NCI-H748 treated with DMSO at 0.1 percent for 48 hours (cell line): ENCODE measurements at regions not wholly inside any gene's neighbourhood (a gene's known extent, or its start where the extent isn't known, plus 50 kb on each side); places are given as distances from the start of the nearest gene placed in this dataset.

Experiments
- DNase-seq: peaks from one replicate; lab custom pipeline; 2025; lab: John Stamatoyannopoulos, UW

DNA sequence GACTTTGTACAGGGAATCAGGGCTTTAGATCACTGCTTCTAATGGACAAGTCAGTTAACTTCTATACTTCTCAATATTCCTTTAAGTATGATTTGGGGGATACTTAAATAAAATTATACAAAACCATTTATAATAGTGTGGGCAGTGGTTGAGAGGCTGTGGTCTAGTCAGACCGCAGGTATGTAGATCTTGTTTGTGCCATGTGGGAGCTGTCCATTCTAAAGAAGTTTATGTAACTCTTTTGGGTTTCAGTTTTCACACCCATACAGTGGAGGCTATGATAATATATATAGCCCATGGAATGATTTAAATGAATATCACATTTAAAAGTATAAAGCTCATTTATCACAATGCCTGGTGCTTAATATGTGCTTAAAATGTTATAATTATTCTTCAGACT lies 654.3 kb upstream of the KIF2B start:
- DNase-seq = no peak

DNA sequence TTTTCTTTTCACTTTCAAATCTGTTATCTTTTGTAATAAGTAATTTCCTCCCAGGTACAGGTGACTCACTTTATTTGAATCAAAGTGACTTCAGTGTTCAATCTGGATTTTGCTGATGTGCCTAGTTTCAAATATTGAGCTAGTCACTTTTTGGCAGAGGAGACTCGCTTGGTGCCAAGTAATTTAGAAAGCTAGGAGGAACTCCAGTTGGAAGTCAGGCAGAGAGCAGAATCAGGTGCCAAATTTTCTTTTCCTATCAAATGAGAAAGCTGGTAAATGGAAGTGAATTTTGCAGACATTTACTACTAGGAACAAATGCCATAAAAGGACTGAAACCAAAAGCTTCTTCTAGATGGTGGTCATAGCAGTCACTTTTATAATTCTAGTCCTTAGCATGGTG lies 656.0 kb upstream of the KIF2B start:
- DNase-seq = no peak

DNA sequence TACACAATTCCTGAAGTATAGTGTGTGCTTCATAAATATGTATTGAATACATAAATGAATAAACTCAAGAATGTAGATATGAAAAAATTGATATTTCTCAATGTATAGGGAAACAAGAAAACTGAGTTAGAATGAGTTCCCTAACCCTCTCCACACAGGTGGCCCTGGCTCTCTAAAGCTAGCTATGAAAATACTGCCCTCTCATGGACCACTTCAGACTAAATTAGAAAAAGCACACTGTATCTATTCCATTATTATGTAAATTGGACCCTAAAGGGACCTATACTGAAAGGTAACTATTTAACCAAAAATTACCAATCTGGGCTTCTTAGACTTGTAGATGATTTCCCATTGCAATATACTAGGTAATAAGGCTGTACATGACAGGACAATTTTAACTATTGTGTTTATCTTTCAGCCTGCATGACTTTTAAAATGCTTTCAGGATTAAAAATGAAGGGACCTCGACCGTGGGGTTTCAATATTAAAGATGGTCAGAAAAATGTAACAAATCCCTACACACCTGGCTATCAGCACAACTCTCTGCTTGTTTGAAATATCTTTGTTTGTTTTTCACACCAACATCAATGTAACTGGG lies 672.5 kb upstream of the KIF2B start:
- no peak for DNase-seq

- no peak for DNase-seq
These were observed 673.4 kb upstream of the KIF2B start for GRCh38 chr17:53149316-53149715.

GRCh38 chr17:53148058-53148457 lies 674.7 kb upstream of the KIF2B start:
- no peak for DNase-seq

- no peak for DNase-seq
These were observed 679.8 kb upstream of the KIF2B start for GRCh38 chr17:53142890-53143289.

DNA sequence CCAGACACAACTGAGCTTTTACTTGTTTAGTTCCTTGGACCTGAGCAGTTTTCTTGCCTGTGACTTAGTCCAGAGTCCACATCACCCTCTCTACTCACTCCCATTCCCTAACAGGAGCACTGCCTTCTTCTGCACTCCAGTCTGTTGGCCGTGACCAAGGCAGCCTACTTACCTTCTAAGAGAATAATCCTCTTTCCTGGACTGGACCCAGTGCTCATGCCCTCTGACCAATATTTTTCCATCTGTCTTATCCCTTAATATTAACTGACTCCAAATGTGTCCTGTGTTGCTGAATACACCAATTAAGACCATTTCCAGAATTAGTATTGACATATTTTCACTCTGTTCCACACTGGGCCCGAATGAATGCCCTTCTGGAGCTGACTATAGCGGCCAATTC lies 681.0 kb upstream of the KIF2B start:
- no peak for DNase-seq

DNA sequence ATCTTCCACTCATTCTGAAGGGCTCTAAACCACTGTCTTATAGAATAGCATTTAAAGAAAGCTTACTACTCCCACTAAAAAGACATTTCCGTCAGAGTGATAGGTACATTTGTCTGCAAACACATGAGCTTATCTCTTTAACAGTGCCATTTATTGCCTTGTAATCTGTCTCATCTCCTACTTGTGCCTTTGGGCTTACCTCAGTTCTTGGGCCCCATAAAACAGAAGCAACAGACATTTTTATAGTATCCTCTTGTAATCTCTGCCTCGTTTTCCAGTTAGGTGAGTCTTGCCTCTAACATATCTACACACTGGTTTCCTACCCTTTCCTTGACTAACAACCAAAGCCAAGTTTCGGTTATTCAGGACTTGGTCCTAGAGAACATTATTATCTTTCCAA lies 681.4 kb upstream of the KIF2B start:
- DNase-seq = no peak

DNA sequence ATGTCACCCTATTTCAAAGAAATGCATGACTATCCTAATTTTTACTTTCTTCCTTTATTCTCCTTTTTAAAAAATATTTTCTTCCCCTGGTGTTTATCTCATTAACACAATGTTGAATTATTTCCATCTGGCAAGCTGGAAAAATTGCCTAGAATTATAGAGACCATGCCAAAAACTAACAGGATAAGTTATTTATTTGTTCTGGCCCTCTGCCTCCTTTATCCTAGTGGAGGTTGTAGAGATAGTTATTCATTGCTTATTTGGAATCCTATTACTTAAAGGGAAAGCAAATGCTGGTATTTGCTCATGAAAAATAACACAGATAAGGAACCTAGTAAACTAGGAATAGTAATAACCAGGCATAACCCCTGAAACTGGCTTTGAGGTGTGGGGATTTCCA lies 684.9 kb upstream of the KIF2B start:
- DNase-seq = no peak

GRCh38 chr17:53135969-53136368 lies 686.8 kb upstream of the KIF2B start:
- no peak for DNase-seq

DNA sequence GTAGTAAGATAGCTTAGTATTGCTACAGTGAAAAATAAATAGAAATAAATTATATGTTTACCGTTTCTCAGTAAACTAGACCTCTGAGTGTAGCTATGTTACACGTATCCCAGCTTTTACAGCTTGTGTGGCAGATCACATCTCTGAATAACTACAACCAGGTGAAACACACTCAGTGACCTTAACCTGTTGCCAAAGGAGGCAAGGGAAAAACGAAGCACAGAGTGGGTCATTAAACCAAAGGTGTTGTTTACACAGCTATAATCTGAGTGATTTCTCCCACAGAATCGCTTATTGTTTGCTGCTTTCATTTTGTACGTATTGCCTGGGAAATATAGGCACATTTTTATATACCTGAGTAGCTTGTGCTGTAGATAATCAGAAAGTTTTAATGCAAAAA lies 688.2 kb upstream of the KIF2B start:
- no peak for DNase-seq

GRCh38 chr17:53133876-53134275 lies 688.9 kb upstream of the KIF2B start:
- no peak for DNase-seq

DNA sequence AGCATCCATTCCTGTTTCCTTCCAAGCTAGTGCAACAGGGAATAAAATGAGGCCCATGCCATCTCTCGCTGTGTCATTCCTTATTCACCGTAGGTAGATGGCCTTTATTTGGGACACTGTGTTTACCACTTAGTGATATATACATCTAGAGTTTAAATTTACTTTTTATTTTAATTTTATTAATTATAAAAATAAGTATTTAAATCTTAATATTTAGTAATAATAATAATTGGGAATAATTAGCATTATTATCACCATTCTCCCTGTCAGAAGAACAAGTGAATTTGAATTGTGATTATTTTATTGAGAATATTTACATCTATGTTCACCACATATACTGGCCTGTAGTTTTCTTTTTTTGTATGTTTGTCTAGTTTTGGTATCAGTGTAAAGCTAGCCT lies 692.9 kb upstream of the KIF2B start:
- no peak for DNase-seq

DNA sequence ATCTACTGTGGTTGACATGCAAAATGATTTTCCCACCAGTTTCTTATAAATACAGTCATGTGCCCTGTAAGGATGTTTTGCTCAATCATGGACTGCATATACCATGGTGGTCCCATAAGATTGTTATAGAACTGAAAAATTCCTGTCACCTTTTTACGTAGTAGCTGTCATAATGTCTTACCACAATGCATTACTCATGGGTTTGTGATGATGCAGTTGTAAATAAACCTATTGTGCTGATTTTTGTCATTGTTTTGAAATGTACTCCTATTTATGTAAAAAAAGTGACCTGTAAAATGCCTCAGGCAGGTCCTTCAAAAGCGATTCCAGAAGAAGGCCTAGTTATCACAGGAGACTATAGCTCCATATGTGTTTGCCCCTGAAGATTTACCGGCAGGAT lies 695.4 kb upstream of the KIF2B start:
- no peak for DNase-seq

GRCh38 chr17:53122966-53123365 lies 699.8 kb upstream of the KIF2B start:
- no peak for DNase-seq

GRCh38 chr17:53119773-53120172 lies 703.0 kb upstream of the KIF2B start:
- no peak for DNase-seq

DNA sequence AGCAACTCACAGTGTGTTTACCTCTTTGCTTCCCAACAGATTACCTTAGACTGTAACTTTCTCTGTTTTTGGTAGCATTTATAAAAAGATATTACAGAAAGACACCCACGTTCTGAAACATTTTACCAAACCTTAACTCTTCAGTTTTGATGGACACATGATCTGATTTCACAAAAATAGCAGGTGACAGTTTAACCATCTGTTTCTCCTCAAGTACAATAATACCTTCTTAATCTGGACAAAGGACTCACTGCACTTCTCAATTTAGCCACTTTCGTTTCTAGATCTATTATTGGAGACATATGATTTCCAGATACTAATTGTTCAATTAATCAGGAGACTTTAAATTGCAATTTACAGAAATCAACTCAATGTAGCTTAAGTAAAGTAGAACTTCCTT lies 703.8 kb upstream of the KIF2B start:
- no peak for DNase-seq

- no peak for DNase-seq
These were observed 715.8 kb upstream of the KIF2B start for GRCh38 chr17:53106886-53107285.

DNA sequence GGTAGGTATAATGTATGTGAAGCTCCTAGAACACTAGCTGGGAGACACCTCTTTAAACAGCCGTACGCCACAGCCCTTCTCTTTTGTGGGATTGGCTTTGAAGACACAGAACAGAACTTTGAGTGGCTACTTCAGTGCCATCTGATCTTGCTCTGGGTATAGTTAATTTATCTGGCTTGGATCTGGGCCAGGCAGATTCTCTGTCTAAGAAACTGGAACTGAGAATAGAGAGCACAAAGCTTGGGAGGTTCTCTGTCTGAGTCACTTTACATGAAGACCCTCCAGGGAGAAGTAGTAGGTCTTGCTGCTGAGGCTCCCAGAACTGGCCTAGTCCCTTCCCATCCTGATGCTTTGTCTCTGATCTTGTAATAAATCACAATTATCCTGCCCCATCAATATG lies 721.0 kb upstream of the KIF2B start:
- no peak for DNase-seq

GRCh38 chr17:53100126-53100525 lies 722.6 kb upstream of the KIF2B start:
- no peak for DNase-seq

DNA sequence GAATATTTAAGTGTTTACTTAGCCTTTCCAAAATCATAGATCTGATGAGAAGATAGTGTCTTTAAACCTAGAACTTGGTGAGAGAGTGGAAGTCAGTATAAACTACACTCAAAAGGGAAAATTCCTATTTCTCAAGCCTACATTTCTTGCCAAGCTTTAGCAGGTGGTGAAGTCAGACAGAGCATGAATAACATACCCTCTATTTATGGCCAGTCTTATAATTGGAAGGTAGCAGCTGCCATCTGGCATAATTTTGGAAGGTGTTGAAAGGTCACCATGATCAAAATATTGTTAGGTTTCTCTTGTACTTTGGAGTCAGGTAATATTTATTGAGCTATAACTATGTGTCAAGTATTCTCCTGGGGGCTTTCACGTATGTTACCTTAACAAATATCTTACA lies 729.3 kb upstream of the KIF2B start:
- no peak for DNase-seq

- DNase-seq = no peak
These were observed 730.7 kb upstream of the KIF2B start for GRCh38 chr17:53092072-53092471.

GRCh38 chr17:53090770-53091169 lies 732.0 kb upstream of the KIF2B start:
- DNase-seq = no peak

DNA sequence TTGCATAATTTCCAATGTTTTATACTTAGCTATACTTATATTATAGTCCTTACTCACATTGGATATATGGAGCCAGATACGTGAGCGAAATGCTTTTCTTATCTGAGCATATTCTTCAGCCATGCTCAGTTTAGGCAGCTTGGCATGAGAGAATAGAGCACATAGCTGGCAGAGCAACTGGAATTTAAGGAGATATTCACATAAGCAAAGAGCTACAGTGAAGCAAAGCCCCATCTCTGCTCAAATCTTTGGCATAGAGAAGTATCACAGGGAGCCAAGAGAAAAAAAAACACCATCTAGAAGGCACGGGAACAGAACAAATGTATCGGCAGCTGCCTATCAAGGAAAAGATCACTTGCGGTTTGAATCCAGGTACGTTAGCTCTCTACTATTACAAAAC lies 734.2 kb upstream of the KIF2B start:
- no peak for DNase-seq

DNA sequence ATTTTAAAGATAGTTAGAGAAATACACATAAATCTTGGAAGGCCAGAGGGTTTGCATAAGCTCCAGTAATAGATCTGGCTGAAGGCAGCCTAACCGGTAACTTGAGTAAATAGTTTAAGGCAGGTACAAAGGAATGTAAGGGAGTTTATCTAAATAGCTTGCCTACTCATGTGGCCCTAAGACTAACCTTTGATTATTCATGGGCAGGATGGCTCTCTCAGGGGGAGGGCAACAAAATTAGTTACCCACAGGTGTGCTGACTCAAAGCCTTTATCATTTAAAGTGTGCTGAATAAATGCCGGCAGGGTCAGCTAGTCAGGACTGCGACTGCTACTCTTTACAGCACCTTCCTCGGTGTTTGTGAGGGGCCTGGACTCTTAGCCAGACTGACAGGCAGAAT lies 761.3 kb upstream of the KIF2B start:
- no peak for DNase-seq
